Muscle of back (tissue), 3 donors: ENCODE measurements at regions not wholly inside any gene's neighbourhood (a gene's known extent, or its start where the extent isn't known, plus 50 kb on each side); places are given as distances from the start of the nearest gene placed in this dataset.
A peak's percentile ranks its signal among the peaks of the same experiment; 100 is the strongest.
"Not testable (repeated sequence)": the region's sequence is repeated elsewhere in the genome, so short reads cannot be mapped to it uniquely, and the experiment has no call there.

ENCODE experiments used
- DNase-seq, 3 donors: peaks; one replicate each; pipeline versions ENCODE4 v3.0.0 to v3.0.0-alpha.2; 2013

GRCh38 chr5:38148021-38148625 lies 110.2 kb upstream of the EGFLAM start:
- no peak for DNase-seq

GRCh38 chr5:38143384-38143783 lies 115.0 kb upstream of the EGFLAM start:
- DNase-seq, result no peak

GRCh38 chr5:38141665-38142064 lies 116.7 kb upstream of the EGFLAM start:
- DNase-seq, result no peak

GRCh38 chr5:38138574-38138973 lies 119.8 kb upstream of the EGFLAM start:
- DNase-seq, result no peak

GRCh38 chr5:38135486-38136039 lies 122.8 kb upstream of the EGFLAM start:
- DNase-seq, result no peak

GRCh38 chr5:38134810-38135209 lies 123.5 kb upstream of the EGFLAM start:
- peak; percentile 4 to 18 (median 7) for DNase-seq

GRCh38 chr5:38134294-38134693 lies 124.1 kb upstream of the EGFLAM start:
- DNase-seq, result not testable (repeated sequence)

- no peak for DNase-seq
Observed at GRCh38 chr5:38131686-38132085, 126.7 kb upstream of the EGFLAM start.

GRCh38 chr5:38124321-38124720 lies 134.0 kb upstream of the EGFLAM start:
- no peak for DNase-seq

- DNase-seq, result no peak
Observed at GRCh38 chr5:38121420-38121819, 136.9 kb upstream of the EGFLAM start.

- DNase-seq, result no peak
Observed at GRCh38 chr5:38119836-38120235, 138.5 kb upstream of the EGFLAM start.

GRCh38 chr5:38117784-38118479 lies 140.4 kb upstream of the EGFLAM start:
- DNase-seq, result no peak

- no peak for DNase-seq
Observed at GRCh38 chr5:38115318-38115827, 143.0 kb upstream of the EGFLAM start.

GRCh38 chr5:38113880-38114279 lies 144.5 kb upstream of the EGFLAM start:
- no peak for DNase-seq

- DNase-seq, result no peak
Observed at GRCh38 chr5:38113456-38113855, 144.9 kb upstream of the EGFLAM start.

GRCh38 chr5:38112938-38113337 lies 145.4 kb upstream of the EGFLAM start:
- DNase-seq, result peak in 1 of 3 donors; percentile 11

GRCh38 chr5:38110130-38110529 lies 148.2 kb upstream of the EGFLAM start:
- no peak for DNase-seq

- DNase-seq, result no peak
Observed at GRCh38 chr5:38107096-38107495, 151.3 kb upstream of the EGFLAM start.

GRCh38 chr5:38105801-38106200 lies 152.6 kb upstream of the EGFLAM start:
- DNase-seq, result no peak

- DNase-seq, result no peak
Observed at GRCh38 chr5:38105231-38105570, 153.2 kb upstream of the EGFLAM start.

- no peak for DNase-seq
Observed at GRCh38 chr5:38104497-38105230, 153.7 kb upstream of the EGFLAM start.

GRCh38 chr5:38101897-38102296 lies 156.5 kb upstream of the EGFLAM start:
- no peak for DNase-seq
